ENCODE measurements at regions not wholly inside any gene's neighbourhood (a gene's known extent, or its start where the extent isn't known, plus 50 kb on each side); places are given as distances from the start of the nearest gene placed in this dataset.

DNA sequence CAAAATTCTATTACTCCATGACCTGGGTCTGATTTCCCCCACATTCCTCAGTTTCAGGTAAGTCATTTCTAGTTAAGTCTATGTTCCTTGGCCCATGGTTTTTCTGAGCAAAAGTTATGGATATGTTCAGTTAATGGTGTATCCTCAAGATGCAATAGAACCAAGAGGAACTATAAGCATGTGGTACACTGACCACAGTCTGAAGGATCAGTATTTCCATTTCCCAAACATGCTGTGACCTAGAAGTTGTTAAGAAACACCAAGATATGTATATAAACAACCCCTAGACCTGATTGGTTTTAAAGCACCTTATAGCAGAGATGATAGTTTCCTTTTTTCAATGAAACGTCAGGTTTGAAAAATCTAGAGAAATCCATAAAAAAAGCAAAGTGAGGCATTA, 94.2 kb upstream of the ABCB5 start:
- TF ChIP-seq, protein P1, sequence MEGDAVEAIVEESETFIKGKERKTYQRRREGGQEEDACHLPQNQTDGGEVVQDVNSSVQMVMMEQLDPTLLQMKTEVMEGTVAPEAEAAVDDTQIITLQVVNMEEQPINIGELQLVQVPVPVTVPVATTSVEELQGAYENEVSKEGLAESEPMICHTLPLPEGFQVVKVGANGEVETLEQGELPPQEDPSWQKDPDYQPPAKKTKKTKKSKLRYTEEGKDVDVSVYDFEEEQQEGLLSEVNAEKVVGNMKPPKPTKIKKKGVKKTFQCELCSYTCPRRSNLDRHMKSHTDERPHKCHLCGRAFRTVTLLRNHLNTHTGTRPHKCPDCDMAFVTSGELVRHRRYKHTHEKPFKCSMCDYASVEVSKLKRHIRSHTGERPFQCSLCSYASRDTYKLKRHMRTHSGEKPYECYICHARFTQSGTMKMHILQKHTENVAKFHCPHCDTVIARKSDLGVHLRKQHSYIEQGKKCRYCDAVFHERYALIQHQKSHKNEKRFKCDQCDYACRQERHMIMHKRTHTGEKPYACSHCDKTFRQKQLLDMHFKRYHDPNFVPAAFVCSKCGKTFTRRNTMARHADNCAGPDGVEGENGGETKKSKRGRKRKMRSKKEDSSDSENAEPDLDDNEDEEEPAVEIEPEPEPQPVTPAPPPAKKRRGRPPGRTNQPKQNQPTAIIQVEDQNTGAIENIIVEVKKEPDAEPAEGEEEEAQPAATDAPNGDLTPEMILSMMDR (IDR thresholded peaks at IDR 0.05) = no peak

- TF ChIP-seq, protein P1 (IDR thresholded peaks at IDR 0.05) = no peak
Measured at GRCh38 chr7:20529260-20529659, 86.2 kb upstream of the ABCB5 start.

- TF ChIP-seq, protein P1 (IDR thresholded peaks at IDR 0.05) = no peak
Measured at GRCh38 chr7:20532890-20533289, 82.6 kb upstream of the ABCB5 start.

DNA sequence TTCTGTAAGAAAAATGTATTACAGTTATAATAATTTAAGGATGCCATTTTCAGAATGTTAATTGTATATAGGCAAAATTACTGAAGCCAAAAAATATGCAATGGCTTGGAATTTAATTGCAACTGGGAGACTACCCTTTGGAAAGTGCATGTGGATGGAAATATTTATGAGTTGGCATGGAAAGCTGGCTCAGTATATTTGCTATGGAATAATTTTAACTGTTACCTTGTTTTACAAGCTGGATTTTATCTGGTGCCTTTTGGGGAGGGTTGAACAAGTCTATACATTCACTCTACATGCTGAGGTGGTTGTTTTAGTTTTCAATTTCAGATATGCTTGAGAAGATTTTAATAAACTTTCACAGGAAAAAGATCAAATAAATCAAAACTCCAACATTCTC, 80.9 kb upstream of the ABCB5 start:
- TF ChIP-seq, protein P1 (IDR thresholded peaks at IDR 0.05) = no peak

DNA sequence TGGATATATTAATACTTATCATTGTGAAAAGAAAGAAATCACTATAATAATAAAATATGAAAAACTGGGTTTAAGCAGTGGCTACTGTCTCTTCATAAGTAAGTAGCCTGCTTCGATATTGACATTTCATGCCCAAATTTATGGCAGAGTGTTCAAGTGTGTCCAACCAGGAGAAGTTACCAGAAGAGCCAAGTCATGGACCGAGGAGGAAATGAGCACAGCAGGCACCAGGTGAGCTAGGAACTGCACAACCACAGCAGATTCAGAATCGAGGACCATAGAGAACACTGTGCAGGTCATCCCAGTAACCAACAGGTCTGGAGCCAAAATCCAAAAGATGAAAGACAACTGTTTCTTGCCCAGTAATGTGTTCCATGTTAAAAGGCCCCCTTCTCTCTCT, 79.9 kb upstream of the ABCB5 start:
- TF ChIP-seq, protein P1 (IDR thresholded peaks at IDR 0.05) = no peak

- TF ChIP-seq, protein P1 (IDR thresholded peaks at IDR 0.05) = peak; percentile 39; the same call in 1 of the 2 replicates
Measured at GRCh38 chr7:20539201-20539600, 76.3 kb upstream of the ABCB5 start.

GRCh38 chr7:20541608-20542349, 73.7 kb upstream of the ABCB5 start:
- TF ChIP-seq, protein P1 (IDR thresholded peaks at IDR 0.05) = no peak

DNA sequence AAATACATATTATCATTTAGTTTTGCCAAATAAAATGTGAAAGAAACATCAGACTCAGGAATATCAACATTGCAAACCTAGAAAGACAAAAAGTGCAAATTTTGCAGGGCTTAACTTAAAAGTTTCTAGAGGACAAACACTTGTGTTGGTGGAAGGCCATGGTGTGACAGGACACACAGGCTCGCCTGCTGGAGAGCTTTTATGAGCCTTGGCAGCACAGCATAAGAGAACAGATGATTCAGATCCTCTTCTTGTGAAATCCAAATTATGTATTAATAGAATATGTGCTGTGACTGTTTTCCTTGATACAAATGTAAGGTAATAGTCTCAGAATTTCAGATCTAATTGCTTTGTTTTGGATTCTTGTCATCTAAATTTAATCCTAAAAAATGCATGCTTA, 72.9 kb upstream of the ABCB5 start:
- TF ChIP-seq, protein P1 (IDR thresholded peaks at IDR 0.05) = no peak

All from LNCAP (cell line).